Stimulated activated naive CD8-positive, alpha-beta T cell treated with anti-CD3 and anti-CD28 coated beads, Interleukin-15, amount 100 ng/mL, for 72 hours (primary cell): ENCODE measurements at regions not wholly inside any gene's neighbourhood (a gene's known extent, or its start where the extent isn't known, plus 50 kb on each side); places are given as distances from the start of the nearest gene placed in this dataset.
"Not testable (repeated sequence)": the region's sequence is repeated elsewhere in the genome, so short reads cannot be mapped to it uniquely, and the experiment has no call there.

Source experiments
- ATAC-seq: fragments of 150-1000 bp; cut with Tn5 transposase; 2 replicates; pipeline ENCODE4 v1.10.0; 2021; ENCODE audit warnings: mild to moderate bottlenecking, moderate library complexity
- DNase-seq, 2 donors: peaks; one replicate each; pipeline ENCODE4 v3.0.0; 2021 to 2022
- H3K27ac Mint-ChIP-seq, 2 donors: one replicate each; pipeline ENCODE4 v1.8.0; 2022; ENCODE audit warnings: mild to moderate bottlenecking in 2 of 2, mixed read lengths in 2 of 2, moderate library complexity in 2 of 2
- H3K27me3 Mint-ChIP-seq: one replicate; pipeline ENCODE4 v1.8.0; 2022; ENCODE audit warnings: mixed read lengths
- H3K4me1 Mint-ChIP-seq: one replicate; pipeline ENCODE4 v1.8.0; 2022; ENCODE audit warnings: mild to moderate bottlenecking, mixed read lengths
- H3K4me3 Mint-ChIP-seq, 2 donors: one replicate each; pipeline ENCODE4 v1.8.0; 2022; ENCODE audit warnings: mild to moderate bottlenecking in 2 of 2, mixed read lengths in 2 of 2, moderate library complexity in 1 of 2
- H3K9me3 Mint-ChIP-seq, 2 donors: one replicate each; pipeline ENCODE4 v1.8.0; 2022; ENCODE audit warnings: mixed read lengths in 2 of 2

GRCh38 chr3:56928379-56929068 lies 126.8 kb upstream of the ARHGEF3 start:
- Mint-ChIP-seq H3K27me3 (no peaks in the 10 kb centered on the region), H3K4me1 (peaks cover 67% of the 10 kb centered on the region), H3K4me3 (no peak overlapping the region), H3K9me3 (peaks cover under 1 to 12% of the 10 kb centered on the region in 2 donors), H3K27ac (peak overlapping the region; percentile 12 to 73)
- no peak for DNase-seq
- peak; percentile 62 for ATAC-seq

- ATAC-seq (no peak), DNase-seq (no peak)
- no peaks in the 10 kb centered on the region for H3K27me3 Mint-ChIP-seq
- peaks cover 73% of the 10 kb centered on the region for H3K4me1 Mint-ChIP-seq
- H3K9me3 Mint-ChIP-seq = peaks cover 0 to 8% of the 10 kb centered on the region in 2 donors
- no peak overlapping the region for H3K27ac Mint-ChIP-seq
- no peak overlapping the region for H3K4me3 Mint-ChIP-seq
These were observed 126.1 kb upstream of the ARHGEF3 start for GRCh38 chr3:56927855-56928254.

GRCh38 chr3:56926947-56927282 lies 125.2 kb upstream of the ARHGEF3 start:
- ATAC-seq (no peak), DNase-seq (no peak)
- Mint-ChIP-seq H3K9me3 (no peaks in the 10 kb centered on the region), H3K27me3 (no peaks in the 10 kb centered on the region), H3K27ac (no peak overlapping the region), H3K4me3 (no peak overlapping the region), H3K4me1 (peaks cover 82% of the 10 kb centered on the region)

- no peaks in the 10 kb centered on the region for H3K9me3 Mint-ChIP-seq
- no peak overlapping the region for H3K27ac Mint-ChIP-seq
- DNase-seq (no peak), ATAC-seq (no peak)
- no peaks in the 10 kb centered on the region for H3K27me3 Mint-ChIP-seq
- H3K4me3 Mint-ChIP-seq = no peak overlapping the region
- peaks cover 88% of the 10 kb centered on the region for H3K4me1 Mint-ChIP-seq
These were observed 124.6 kb upstream of the ARHGEF3 start for GRCh38 chr3:56926243-56926946.

- H3K4me3 Mint-ChIP-seq, ATAC-seq, H3K27me3 Mint-ChIP-seq, DNase-seq, H3K9me3 Mint-ChIP-seq, H3K27ac Mint-ChIP-seq: not testable (repeated sequence)
- H3K4me1 Mint-ChIP-seq = peaks cover 82% of the 10 kb centered on the region
These were observed 123.0 kb upstream of the ARHGEF3 start for GRCh38 chr3:56924700-56925099.

- Mint-ChIP-seq H3K4me3 (peak overlapping the region; percentile 25 to 63), H3K9me3 (no peaks in the 10 kb centered on the region), H3K27ac (peak overlapping the region; percentile 55 to 63), H3K4me1 (peaks cover 82% of the 10 kb centered on the region), H3K27me3 (no peaks in the 10 kb centered on the region)
- DNase-seq (no peak), ATAC-seq (peak; percentile 33)
These were observed 121.9 kb upstream of the ARHGEF3 start for GRCh38 chr3:56923526-56924224.

GRCh38 chr3:56921573-56922453 lies 120.1 kb upstream of the ARHGEF3 start:
- no peak for ATAC-seq
- Mint-ChIP-seq H3K4me3 (peak overlapping the region; percentile 79 to 81), H3K27me3 (no peaks in the 10 kb centered on the region), H3K4me1 (peaks cover 90% of the 10 kb centered on the region), H3K27ac (peak overlapping the region; percentile 79 to 80), H3K9me3 (no peaks in the 10 kb centered on the region)
- no peak for DNase-seq

- no peak overlapping the region for H3K4me3 Mint-ChIP-seq
- H3K27me3 Mint-ChIP-seq = no peaks in the 10 kb centered on the region
- no peaks in the 10 kb centered on the region for H3K9me3 Mint-ChIP-seq
- no peak for DNase-seq
- ATAC-seq = no peak
- no peak overlapping the region for H3K27ac Mint-ChIP-seq
- H3K4me1 Mint-ChIP-seq = peaks cover 92% of the 10 kb centered on the region
These were observed 118.0 kb upstream of the ARHGEF3 start for GRCh38 chr3:56919797-56920195.

- H3K4me3 Mint-ChIP-seq = peak overlapping the region in 1 of 2 donors; percentile 39
These were observed 117.5 kb upstream of the ARHGEF3 start for GRCh38 chr3:56919137-56919796.

GRCh38 chr3:56918111-56918568 lies 116.4 kb upstream of the ARHGEF3 start:
- DNase-seq = peak; percentile 54 to 73
- Mint-ChIP-seq H3K27ac (peak overlapping the region; percentile 39 to 77), H3K27me3 (no peaks in the 10 kb centered on the region), H3K9me3 (no peaks in the 10 kb centered on the region), H3K4me3 (peak overlapping the region; percentile 89 to 96), H3K4me1 (peaks cover 92% of the 10 kb centered on the region)
- ATAC-seq = peak; percentile 47

More at GRCh38 chr3:56919137-56919796, 117.5 kb upstream of the ARHGEF3 start:
- DNase-seq (no peak), ATAC-seq (no peak)
- Mint-ChIP-seq H3K27ac (peak overlapping the region in 1 of 2 donors; percentile 56), H3K27me3 (no peaks in the 10 kb centered on the region), H3K9me3 (no peaks in the 10 kb centered on the region), H3K4me1 (peaks cover 92% of the 10 kb centered on the region)

GRCh38 chr3:56917361-56918110 lies 115.8 kb upstream of the ARHGEF3 start:
- Mint-ChIP-seq H3K4me1 (peaks cover 93% of the 10 kb centered on the region), H3K27ac (peak overlapping the region; percentile 39 to 77), H3K4me3 (peak overlapping the region; percentile 89 to 96), H3K27me3 (no peaks in the 10 kb centered on the region), H3K9me3 (no peaks in the 10 kb centered on the region)
- ATAC-seq = no peak
- DNase-seq = no peak

- Mint-ChIP-seq H3K4me1 (peaks cover 86% of the 10 kb centered on the region), H3K27me3 (no peaks in the 10 kb centered on the region), H3K4me3 (peak overlapping the region; percentile 89 to 96), H3K9me3 (no peaks in the 10 kb centered on the region), H3K27ac (peak overlapping the region; percentile 87 to 95)
- peak in 1 of 2 donors; percentile 31 for DNase-seq
- peak; percentile 41 for ATAC-seq
These were observed 115.1 kb upstream of the ARHGEF3 start for GRCh38 chr3:56916716-56917360.

GRCh38 chr3:56915966-56916586 lies 114.3 kb upstream of the ARHGEF3 start:
- Mint-ChIP-seq H3K4me1 (peaks cover 84% of the 10 kb centered on the region), H3K27me3 (no peaks in the 10 kb centered on the region), H3K9me3 (no peaks in the 10 kb centered on the region), H3K27ac (peak overlapping the region; percentile 87 to 95), H3K4me3 (peak overlapping the region; percentile 89 to 96)
- peak; percentile 91 for ATAC-seq
- peak; percentile 75 to 82 for DNase-seq
